A204.1 (cell line): ENCODE measurements at regions not wholly inside any gene's neighbourhood (a gene's known extent, or its start where the extent isn't known, plus 50 kb on each side); places are given as distances from the start of the nearest gene placed in this dataset.

Experiments
- FAIRE-seq: peaks from 2 replicates; lab custom pipeline; 2012; peaks lifted over from hg19 to GRCh38; lab: Jason Lieb, UNC

DNA sequence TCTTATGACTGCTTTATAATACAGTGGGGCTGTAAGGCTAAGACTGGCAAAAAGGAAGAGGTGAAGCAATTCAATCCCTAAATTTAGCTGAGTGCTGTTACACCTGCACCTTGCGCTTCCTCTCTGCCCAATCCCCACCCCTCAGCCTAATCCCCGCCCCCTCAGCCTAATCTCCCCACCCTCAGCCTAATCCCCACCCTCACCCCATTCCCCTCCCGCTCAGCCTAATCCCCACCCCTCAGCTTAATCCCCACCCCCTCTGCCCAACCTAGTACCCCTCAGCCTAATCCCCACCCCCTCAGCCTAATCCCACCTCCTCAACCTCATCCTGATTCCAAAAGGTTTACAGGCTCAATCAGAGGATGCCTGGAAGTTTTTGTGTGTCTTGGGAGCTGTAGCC lies 155.5 kb downstream of the PMP22 start:
- no peak for FAIRE-seq

DNA sequence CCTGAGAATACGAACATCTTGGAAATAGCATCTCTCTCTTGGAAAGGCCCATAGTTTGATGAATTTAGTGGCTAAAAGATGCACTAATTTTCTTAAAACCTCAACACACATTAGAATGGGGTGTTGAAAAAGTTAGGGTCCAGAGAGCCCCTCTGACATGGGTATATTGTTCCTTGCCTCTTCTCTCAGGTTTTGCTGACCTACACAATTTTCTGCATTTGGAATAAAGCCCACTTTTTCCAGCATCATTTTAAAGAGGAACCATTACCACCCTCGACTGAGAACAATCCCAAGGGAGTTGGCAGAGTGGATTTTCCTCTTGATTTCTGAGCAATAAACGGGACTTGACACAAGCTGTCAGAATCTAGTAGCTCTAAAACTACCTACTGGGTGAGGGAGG lies 156.1 kb downstream of the PMP22 start:
- FAIRE-seq, result no peak

DNA sequence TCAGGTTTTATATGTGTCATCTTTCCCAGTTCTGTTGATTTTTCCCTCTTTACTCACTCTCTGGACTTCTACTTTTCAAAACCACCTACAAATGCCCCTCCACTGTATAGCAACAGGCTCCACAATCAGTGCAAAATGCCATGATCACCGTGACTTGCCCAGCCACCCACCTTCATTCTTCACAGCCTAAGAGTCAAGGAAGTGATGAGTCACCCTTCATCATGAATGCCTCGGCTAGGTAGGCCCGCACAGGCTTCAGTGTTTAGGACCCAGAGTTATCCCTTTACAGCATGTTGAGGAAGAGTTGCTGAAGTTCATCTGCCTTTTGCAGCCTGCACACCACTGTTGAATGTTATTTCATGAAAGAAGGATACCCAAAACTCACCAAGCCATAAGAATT lies 158.6 kb downstream of the PMP22 start:
- FAIRE-seq, result no peak

DNA sequence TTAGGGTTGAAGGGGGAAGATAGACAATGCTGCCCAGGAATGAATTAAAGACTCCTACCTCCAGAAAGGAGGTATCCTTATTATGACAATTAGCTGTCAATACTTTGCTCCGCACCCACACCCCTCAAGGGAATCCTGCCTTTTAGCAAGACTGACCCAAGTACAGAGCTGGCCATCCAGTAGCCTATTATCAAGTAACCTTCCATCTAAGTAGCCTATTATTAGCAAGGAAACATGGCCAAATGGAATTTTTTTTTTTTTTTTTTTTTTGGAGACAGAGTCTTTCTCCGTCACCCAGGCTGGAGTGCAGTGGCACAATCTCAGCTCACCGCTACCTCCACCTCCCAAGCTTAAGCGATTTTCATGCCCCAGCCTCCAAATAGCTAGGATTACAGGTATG lies 161.3 kb downstream of the PMP22 start:
- FAIRE-seq, result no peak

DNA sequence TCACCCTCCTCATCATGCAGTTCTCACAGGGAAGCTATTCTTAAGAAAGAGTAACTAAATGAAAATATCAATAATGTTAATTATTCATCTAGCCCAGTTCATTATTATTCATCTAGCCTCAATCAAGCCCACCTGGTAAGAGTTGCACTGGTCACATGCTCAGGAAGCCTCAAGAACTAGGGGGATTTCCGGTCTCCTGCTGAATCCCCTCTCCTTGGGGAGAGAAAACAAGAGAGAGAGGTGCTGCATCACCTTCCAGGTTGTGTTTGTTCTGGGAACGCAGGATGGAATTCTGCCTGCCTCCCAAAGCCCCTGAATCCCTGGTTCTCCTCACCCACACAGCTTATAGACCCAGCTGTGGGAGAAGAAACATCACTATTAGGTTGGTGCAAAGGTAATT lies 164.0 kb downstream of the PMP22 start:
- FAIRE-seq, result no peak

DNA sequence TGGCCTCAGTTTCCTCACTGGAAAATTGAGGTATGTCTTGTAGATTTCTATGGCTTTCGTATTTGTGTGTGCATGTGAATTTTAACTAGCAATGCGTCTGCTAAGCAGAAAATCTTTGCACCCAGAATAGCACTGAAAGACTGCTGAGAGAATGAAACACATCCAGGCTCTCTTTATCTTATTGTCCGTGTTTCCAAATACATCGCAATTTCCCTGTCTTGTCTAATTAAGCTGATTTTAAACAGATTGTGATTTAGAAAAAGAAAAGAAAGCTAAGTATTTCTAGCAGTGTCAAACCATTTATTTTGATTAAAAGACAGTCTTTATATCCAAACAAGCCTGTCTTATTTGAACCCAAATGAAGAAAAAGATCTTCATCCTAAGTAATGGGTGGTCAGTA lies 168.6 kb downstream of the PMP22 start:
- FAIRE-seq, result no peak

DNA sequence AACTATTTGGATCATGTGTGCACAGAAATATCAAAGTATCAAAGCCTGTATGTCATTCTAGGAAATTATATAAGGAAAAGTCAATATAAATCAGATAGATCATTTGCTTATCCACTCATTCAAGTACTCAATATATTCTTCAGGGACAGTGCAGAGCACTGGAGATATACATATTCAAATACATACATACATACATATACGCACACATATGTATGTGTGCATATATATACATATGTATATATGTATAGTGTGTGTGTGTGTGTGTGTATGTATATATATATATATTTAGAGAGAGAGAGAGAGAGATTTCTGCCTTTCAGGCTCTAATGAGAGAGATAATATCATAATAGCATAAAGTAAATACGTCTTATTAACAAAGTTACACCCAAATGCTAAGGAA lies 169.2 kb downstream of the PMP22 start:
- FAIRE-seq, result no peak

DNA sequence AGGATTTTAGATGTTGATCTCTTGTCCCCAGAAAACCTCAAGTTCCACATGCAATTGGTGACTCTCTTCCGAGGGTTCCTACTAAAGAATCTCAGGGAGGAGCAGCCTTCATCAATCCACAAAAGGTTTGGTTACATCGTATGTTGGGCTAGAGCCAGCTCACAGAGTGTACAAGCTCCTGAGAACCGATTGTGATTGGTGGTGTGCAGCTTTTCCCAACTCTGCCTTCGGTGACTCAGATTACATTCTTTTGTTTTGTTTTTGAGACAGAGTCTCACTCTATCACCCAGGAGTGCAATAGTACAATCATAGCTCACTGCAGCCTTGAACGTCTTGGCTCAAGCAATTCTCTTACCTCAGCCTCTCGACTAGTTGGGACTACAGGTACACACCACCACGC lies 172.4 kb downstream of the PMP22 start:
- no peak for FAIRE-seq

DNA sequence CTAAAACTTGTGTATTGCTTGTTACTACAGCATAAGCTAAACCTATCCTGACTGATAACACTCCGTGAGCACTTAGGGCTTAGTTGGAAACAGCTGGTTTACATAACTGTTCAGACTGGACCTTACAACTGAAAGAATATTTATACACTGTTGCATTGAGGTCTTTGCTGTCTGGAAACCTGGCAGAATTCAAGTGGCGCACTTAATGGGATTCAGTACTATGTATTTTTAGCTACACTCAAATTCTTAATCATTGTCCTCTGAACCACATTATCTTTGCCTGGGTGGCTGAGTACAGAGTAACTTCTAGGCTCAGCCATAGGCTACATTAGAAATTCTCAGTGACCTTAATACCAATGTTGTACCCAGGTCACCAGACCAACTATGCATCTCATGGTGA lies 172.9 kb downstream of the PMP22 start:
- no peak for FAIRE-seq

DNA sequence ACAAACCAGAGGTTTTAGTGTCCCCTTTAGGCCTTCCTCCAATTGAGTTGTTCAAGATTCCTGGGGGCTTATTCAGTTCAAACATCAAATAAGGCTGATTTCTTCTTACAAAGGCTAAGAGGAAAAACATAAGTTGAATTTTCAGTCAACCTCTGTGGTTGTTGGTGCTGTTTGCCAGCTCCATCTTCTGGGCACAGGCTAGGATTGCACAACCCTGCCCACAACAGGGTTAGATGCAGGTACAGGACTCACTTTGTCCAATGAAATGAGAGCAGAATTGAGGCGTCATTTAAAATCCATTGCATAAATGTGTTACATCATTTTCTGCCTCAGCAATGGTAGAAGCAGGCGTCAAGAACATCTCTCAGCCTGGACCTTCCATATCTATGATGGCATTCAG lies 173.3 kb downstream of the PMP22 start:
- no peak for FAIRE-seq

DNA sequence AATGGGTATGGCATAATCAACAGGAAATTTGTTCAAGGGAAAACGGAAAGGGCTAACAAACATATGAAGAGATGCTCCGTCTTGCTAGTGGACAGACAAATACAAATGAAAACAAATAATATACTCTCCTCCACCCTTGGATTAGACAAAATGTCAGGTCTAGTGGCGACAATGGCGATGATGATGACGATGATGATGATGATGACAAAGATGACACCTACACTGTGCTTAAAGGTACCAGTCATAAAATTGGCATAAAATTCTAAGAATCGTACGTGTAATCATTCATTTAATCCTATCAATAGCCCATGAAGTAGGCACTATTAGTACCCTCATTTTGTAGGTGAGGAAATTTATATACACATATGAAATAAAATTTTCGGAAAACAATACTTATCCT lies 174.6 kb downstream of the PMP22 start:
- FAIRE-seq, result no peak

DNA sequence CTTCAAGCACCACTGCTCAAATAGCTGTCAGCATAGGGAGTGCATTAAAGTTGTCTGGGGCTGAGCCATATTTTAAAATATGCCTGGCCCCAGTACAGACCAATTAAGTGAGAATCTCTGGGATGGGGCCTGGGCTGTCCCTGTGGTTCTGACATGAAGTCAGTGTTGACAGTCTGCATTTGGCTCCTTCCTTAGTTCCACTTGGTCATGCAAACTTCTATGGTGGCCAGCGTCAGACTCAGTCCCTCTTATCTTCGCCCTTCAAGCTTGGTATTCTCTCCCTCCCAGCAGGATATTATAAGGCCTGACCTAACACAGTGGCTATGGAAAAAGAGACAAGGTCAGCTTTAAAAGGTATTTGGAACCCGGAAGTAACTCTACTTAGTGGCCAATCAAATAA lies 177.2 kb downstream of the PMP22 start:
- no peak for FAIRE-seq

DNA sequence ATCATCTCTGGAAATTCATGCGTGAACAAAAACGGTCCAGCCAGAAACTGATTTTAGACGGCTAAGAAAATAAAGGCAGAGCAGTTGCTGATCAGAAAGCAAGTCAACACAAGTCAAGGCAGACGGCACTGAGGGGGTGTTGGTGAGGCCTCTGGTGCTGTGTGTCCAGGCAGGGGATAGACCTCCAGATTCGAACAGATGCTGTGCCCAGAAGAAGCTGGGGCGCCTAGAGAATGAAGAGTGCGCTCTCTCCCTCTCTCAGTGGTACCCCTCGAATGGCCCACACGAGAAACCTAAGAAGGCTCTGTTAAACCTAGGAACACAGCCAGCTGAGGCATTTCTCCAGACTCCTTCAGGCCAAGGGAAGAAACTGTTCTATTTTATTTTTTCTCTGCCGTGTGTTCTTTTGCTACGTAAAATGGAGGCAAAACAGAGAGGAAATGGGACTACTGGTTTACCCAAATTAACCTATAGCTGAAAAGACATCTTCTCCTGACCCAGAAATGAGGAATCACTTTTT lies 178.3 kb downstream of the PMP22 start:
- FAIRE-seq, result no peak

DNA sequence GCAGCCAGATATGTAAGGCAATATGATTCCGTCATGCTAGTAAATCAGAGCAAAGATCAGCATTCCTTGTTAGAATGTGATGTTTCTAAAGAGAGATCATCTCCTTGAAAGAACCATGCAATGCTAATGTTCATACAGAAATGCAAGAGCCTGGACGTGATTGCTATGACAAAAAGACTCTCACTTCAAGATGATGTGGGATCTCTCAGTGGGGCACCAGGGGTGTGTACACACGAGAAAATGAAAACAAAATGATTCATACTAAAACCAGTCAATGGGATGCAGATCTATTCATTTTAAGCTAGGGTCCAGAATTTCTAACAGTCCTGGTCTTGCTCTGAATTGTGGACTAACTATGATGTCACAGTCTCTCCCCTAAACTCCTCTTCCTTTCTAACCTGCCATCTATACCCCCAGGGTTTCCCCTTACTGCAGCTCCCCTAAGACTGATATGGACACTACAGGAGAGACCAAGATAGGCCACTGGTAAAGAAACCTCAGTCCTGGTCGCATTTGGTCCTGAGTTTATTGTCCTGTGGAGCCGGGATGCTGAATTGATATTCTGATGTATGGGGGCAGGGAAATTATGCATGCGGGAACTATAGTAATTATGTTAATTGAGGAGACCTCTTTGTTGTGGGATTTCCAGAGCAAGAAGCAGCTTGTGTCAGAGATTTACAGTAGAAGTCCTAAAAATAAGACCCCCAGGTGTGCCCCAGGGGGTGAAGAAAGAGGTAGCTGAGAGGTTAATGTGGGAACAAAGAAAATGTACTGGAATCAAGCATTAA lies 179.0 kb downstream of the PMP22 start:
- FAIRE-seq, result no peak

DNA sequence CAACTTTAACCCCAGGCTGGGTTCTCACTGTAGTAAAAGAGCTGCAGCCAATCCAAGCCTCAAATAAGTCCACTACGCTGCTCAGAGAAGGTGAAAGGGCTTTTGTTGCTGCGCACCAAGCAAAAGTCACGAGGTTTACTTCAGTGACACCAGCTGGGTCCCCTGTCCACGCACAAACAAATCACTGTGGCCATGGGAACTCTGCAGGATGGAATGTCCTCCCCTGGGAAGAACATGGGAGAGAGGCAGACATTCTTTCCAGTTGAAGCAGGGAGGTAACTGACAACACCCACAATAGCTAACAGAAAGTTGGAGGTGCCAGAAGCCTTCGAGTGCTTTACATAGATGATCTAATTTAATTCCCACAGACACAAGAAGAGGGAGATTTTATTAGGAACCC lies 181.9 kb downstream of the PMP22 start:
- FAIRE-seq, result no peak

DNA sequence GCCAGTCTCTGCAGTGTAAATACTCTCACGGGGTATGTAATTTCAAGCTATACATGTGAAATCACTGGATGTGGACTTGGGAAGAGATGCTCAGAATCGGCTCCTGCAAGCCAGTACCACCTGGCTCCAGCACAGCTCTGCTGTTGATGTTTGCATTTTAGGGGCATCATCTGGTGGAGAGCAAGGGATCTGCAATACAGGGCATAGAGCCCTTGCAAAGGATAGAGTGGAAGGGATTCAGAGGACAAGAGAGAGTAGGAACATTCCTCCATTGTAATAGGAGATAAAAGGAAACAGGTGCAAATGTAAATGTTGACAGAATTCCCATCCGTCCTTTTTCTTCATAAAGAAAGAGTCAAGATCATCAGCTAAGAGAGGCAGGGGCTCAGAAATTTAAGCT lies 184.1 kb downstream of the PMP22 start:
- no peak for FAIRE-seq

DNA sequence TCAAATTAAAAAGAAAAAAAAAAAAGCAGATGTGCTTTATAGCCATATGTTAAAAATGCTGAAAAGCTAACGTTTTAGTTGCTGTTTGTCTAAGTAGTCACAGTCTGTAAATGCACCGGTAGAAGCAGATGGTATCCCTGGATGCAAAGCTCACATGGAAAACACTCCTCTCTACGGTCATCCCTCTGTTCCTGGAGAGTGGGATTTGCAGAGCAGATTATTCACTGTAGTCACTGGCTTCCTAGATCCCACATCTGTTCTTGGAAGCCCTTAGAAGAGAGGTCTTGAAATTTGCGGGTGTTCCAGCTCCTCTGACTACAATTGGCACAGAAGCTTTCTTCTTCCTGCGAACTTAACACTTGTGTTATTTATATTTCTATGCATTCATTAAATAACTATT lies 186.6 kb downstream of the PMP22 start:
- no peak for FAIRE-seq

DNA sequence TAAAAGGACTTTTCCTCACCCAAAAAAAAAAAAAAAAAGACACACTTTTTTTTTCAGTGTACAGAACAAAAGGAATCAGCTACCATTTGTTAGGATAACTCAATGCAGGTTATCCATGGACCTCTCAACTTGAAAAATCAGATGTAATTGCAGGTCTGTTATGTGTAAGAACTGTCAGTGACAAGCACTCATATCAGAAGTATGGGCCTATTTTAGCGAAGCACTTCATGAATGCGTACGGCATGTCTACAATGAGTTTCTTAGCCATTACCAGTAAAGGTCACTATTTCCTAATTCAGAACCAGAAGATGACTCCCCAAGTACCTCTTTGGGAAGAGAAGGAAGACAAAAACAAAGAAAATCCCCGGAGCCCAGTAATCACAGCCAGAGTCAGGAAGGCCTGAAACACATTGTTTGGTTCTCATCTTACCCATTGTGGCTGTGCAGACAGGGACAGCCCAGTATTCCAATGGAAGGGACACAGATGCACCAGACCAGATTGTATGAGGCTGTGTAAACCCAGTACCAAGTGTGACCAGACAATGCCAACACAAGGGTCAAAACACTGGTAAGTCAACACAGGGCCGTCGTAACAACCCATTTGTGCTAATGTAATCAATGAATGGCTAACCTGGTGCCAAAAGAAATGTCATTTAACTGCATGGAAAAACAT lies 188.0 kb downstream of the PMP22 start:
- FAIRE-seq, result no peak

DNA sequence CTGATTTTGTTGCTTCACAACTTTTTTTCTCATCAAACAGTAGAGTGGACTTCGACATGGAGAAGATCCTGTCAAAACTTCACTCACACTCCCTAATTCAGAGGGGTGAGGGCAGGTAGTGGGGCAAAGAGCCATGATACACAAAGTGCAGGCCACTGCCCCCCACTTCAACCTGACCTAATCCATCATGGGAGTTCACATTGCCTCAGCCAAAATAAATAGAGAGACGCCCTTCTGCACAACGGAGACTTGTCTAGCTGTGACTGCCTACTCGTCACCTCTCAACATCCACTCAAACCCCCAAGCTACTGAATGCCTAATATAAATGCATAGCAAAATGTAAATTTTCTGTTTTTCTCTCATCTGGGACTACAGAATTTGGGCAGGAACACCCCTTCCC lies 213.2 kb downstream of the PMP22 start:
- FAIRE-seq, result no peak

DNA sequence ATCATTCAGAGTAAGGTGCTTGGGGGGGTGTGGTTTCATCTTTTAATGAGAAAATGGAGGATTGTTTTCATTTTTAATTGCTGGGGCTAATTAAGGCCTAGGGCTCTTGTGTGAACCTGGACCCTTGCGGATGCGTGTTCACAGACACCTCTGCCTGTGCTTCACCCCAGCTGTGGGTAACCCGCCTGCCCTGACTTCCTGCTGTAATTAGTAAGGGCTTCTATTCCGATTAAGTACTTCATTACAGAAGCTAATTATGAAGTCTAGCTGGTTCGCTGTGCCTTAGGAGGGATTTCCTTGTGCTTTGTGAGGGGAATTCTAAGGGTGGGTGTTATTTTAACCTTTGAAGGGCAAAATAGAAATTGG lies 215.3 kb downstream of the PMP22 start:
- FAIRE-seq, result no peak

DNA sequence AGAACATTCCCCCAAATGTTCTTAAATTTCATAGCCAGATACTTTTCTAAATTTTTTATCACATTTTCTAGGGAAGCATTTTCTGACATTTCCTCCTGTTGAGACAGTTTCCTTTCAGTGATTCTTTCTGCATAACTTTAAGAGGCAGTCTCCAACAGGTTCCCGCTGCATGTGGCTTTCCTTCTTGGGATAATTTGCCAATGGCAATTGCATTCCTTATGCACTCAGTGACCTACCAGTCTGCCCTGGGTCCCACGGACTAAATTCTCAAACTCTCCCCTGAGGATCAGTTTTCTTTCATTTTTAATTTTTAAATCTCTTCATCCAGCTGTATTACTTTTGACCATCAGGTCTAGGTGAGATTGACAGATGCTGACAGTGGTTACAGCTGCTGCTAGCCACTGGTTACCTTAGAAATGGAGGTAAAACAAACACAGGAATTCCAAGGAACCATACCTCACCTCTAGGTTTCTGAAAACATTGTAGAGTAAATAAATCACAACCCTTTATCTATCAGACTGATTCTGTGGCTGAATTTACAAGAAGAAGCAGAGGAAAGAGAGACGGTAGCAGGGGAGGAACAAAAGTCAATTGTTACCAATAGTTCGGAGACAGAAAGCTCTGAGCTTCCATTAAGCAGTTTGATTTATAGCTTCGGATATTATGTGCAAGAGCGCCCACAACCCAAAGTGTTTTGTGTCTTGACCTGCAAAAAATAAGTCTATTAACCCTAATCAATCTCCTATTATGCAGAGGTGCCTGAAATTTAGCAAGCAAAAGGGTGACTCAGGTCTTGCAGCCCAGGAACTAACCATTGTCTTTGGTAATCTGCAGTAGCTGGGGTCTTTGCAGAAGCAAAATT lies 216.0 kb downstream of the PMP22 start:
- FAIRE-seq, result no peak

DNA sequence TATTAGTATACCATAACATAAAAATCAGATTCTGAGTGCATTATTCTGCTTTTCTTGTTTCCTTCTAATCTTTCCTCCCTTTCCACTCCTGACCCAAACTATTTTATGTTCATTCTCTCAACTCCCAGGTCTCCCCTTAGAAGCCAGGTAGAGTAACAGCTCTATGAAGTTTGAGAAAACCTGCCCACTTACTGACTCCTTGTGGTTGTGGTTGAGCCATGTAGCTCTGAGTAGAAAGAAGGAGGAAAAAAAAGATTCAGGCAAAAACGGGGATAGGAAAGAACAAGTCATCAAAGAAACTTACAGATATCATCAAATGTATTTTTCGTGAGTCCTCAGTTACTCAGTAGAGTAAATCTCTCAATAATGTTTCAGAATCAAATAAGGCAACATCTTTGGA lies 216.7 kb downstream of the PMP22 start:
- no peak for FAIRE-seq

DNA sequence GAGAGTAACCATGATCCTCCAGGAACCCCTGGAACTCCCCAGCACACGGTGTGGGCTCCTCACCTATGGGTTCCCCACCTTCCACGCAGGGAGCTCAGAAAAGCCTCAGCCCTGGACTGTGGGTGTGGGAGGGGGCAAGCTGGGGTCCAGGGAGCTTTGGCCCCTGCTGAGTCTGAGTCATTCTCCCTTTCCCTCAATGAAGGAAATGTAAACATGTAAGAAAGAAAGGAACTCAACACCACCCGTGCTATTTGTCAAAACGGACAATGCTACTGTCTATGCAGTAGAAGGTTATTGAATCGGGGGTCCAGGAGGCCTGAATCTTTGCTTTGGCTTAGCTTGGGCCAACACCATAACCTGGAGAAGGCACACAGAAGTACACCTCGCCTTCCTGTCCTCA lies 222.8 kb downstream of the PMP22 start:
- no peak for FAIRE-seq
